HG03064 (cell line): ENCODE measurements at regions not wholly inside any gene's neighbourhood (a gene's known extent, or its start where the extent isn't known, plus 50 kb on each side); places are given as distances from the start of the nearest gene placed in this dataset.
"Not testable (repeated sequence)": the region's sequence is repeated elsewhere in the genome, so short reads cannot be mapped to it uniquely, and the experiment has no call there.

Source experiments
- ATAC-seq: cut with Tn5 transposase; IDR thresholded peaks from one replicate; pipeline ENCODE4 v1.9.1; 2021; ENCODE audit warnings: low read depth; ENCODE audit not compliant: unreplicated experiment

GRCh38 chr12:125353002-125353401 is 287.8 kb downstream of the AACS start:
- ATAC-seq, result not testable (repeated sequence)

- ATAC-seq, result no peak
Measured at GRCh38 chr12:125353871-125354270, 288.6 kb downstream of the AACS start.

- no peak for ATAC-seq
Measured at GRCh38 chr12:125355614-125356013, 290.4 kb downstream of the AACS start.

GRCh38 chr12:125356111-125356510 is 290.9 kb downstream of the AACS start:
- no peak for ATAC-seq

- no peak for ATAC-seq
Measured at GRCh38 chr12:125357561-125357960, 292.3 kb downstream of the AACS start.

GRCh38 chr12:125360540-125360939 is 295.3 kb downstream of the AACS start:
- no peak for ATAC-seq

GRCh38 chr12:125371033-125371432 is 305.8 kb downstream of the AACS start:
- no peak for ATAC-seq

GRCh38 chr12:125372085-125372484 is 306.9 kb downstream of the AACS start:
- no peak for ATAC-seq

GRCh38 chr12:125373375-125373774 is 308.1 kb downstream of the AACS start:
- no peak for ATAC-seq

GRCh38 chr12:125376422-125376821 is 311.2 kb downstream of the AACS start:
- no peak for ATAC-seq

- no peak for ATAC-seq
Measured at GRCh38 chr12:125377093-125377492, 311.9 kb downstream of the AACS start.

GRCh38 chr12:125381373-125381772 is 316.1 kb downstream of the AACS start:
- no peak for ATAC-seq

- no peak for ATAC-seq
Measured at GRCh38 chr12:125382926-125383325, 317.7 kb downstream of the AACS start.

GRCh38 chr12:125386652-125387051 is 321.4 kb downstream of the AACS start:
- ATAC-seq, result no peak

- no peak for ATAC-seq
Measured at GRCh38 chr12:125387206-125387605, 322.0 kb downstream of the AACS start.

- ATAC-seq, result no peak
Measured at GRCh38 chr12:125389061-125389697, 323.9 kb downstream of the AACS start.

- no peak for ATAC-seq
Measured at GRCh38 chr12:125393569-125393968, 328.3 kb downstream of the AACS start.

GRCh38 chr12:125395583-125396215 is 330.5 kb downstream of the AACS start:
- ATAC-seq, result no peak

GRCh38 chr12:125399489-125399888 is 334.3 kb downstream of the AACS start:
- ATAC-seq, result no peak

GRCh38 chr12:125402874-125403789 is 337.9 kb downstream of the AACS start:
- ATAC-seq, result no peak

GRCh38 chr12:125403843-125404242 is 338.6 kb downstream of the AACS start:
- ATAC-seq, result no peak
